ENCODE measurements at regions not wholly inside any gene's neighbourhood (a gene's known extent, or its start where the extent isn't known, plus 50 kb on each side); places are given as distances from the start of the nearest gene placed in this dataset.
"Not testable (repeated sequence)": the region's sequence is repeated elsewhere in the genome, so short reads cannot be mapped to it uniquely, and the experiment has no call there.

DNA sequence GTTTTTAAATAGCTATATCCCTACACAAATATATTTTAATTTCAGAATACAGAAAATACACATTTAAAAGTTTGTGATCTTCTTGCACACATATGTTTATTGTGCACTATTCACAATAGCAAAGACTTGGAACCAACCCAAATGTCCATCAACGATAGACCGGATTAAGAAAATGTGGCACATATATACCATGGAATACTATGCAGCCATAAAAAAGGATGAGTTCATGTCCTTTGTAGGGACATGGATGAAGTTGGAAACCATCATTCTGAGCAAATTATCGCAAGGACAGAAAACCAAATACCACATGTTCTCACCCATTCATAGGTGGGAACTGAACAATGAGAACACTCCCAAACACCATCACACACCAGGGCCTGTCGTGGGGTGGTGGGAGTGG lies 266.9 kb upstream of the GK2 start:
- intact Hi-C loops (cut with DNase I); DNase-seq; ATAC-seq (ENCODE audit: poor library complexity): not testable (repeated sequence)

- intact Hi-C loops (cut with DNase I): no loop called here
- ATAC-seq (ENCODE audit: poor library complexity): no peak
- no peak for DNase-seq
These were observed 265.9 kb upstream of the GK2 start for GRCh38 chr4:79673898-79674297.

DNA sequence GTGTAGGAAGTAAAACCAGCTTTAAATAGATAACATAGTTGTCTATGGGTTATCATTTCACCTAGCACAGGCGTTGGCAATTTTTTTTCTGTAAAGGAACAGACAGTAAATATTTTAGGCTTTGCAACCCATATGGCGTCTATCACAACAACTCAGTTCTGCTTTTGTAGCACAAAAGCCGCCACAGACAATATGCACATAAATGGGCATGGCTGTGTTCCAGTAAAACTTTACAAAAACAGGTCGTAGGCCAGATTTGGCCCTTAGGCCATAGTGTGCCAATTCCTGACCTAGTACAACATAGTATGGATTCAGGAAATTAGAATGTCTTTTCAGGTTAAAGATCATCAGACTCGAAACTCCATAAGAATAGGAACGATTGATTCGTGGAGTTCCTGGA lies 265.3 kb upstream of the GK2 start:
- intact Hi-C loops (cut with DNase I): no loop called here
- DNase-seq (no peak), ATAC-seq (ENCODE audit: poor library complexity) (no peak)

GRCh38 chr4:79666875-79667274 lies 258.8 kb upstream of the GK2 start:
- ATAC-seq (ENCODE audit: poor library complexity): no peak
- intact Hi-C loops (cut with DNase I): no loop called here
- DNase-seq: no peak

DNA sequence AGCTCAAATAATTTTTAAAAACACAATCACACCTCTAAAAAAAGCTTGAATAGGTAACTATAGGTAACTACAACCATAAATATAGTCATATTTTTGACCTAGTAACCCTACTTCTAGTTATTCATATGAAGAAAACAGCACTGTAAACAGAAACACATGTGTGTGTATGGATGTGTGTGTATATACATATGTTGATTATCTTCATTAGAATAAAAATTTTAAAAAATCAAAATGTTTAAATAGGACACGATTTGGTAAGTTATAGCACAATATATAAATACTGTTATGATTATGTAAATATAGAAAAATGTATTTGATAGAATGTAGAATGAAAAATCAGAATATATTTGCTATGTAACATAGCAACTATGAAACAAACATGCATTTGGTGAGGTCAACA lies 258.1 kb upstream of the GK2 start:
- ATAC-seq (ENCODE audit: poor library complexity) (no peak), DNase-seq (no peak)
- intact Hi-C loops (cut with DNase I): no loop called here

DNA sequence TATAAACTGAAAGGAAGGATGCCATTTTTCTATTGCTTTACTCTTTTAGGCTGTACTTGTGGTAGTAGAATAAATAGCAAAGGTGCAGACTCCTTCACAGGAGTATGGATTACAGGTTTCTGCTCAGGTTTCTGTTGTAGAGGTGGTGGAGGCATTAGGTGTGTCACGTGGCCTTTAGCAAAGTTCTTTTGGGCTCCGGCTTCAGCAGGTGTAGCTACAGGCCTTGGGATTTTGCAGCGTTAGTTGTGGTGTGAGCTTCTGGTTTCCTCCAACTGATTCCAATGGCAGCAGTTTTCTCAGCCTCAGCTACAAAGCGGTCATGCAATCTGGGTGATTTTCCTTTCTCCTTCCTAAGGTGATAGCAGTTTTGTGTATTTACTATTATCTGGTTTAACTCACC lies 255.8 kb upstream of the GK2 start:
- DNase-seq (no peak), ATAC-seq (ENCODE audit: poor library complexity) (no peak)
- intact Hi-C loops (cut with DNase I): no loop called here

GRCh38 chr4:79663141-79663540 lies 255.1 kb upstream of the GK2 start:
- DNase-seq (no peak), ATAC-seq (ENCODE audit: poor library complexity) (no peak)
- intact Hi-C loops (cut with DNase I): no loop called here

- DNase-seq (no peak), ATAC-seq (ENCODE audit: poor library complexity) (no peak)
- intact Hi-C loops (cut with DNase I): no loop called here
These were observed 254.6 kb upstream of the GK2 start for GRCh38 chr4:79662651-79663050.

DNA sequence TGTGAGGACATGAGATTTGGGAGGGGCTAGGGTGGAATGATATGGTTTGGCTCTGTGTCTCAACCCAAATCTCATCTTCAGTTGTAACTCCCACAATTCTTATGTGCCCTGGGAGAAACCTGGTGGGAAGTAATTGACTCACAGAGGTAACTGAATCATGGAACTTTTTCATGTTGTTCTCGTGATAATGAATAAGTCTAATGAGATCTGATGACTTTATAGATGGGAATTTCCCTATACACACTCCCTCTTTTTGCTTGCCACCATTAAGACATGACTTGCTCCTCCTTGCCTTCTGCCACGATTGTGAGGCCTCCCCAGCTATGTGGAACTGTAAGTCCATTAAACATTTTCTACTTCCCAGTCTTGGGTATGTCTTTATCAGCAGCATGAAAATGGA lies 253.2 kb upstream of the GK2 start:
- no peak for ATAC-seq (ENCODE audit: poor library complexity)
- intact Hi-C loops (cut with DNase I): no loop called here
- no peak for DNase-seq

DNA sequence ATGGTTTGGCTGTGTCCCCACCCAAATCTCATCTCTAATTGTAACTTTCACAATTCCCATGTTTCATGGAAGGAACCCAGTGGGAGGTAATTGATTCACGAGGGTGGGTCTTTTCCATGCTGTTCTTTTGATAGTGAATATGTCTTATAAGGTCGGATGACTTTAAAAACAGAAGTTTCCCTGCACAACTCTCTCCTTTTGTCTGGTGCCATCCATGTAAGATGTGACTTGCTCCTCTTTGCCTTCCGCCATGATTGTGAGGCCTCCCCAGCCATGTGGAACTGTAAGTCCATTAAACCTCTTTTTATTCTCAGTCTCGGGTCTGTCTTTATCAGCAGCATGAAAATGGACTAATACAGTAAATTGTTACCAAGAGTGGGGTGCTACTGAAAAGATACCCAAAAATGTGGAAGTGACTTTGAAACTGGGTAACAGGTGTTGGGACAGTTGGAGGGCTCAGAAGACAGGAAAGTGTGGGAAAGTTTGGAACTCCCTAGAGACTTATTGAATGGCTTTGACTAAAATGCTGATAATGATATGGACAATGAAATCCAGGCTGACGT lies 251.4 kb upstream of the GK2 start:
- intact Hi-C loops (cut with DNase I); DNase-seq; ATAC-seq (ENCODE audit: poor library complexity): not testable (repeated sequence)

DNA sequence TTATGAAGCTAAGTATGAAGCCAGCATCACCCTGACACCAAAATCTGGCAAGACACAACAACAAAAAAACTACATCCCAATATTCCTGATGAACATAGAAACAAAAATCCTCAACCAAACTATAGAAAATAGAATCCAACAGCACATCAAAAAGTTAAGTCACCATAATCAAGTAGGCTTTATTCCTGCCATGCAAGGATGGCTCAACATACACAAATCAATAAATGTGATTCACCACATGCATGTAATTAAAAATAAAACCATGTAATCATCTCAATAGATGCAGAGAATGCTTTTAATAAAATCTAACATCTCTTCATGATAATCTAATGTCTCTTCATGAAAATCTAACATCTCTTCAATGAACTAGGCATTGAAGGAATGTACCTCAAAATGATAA lies 249.4 kb upstream of the GK2 start:
- intact Hi-C loops (cut with DNase I): no loop called here
- no peak for ATAC-seq (ENCODE audit: poor library complexity)
- no peak for DNase-seq

- intact Hi-C loops (cut with DNase I): no loop called here
- ATAC-seq (ENCODE audit: poor library complexity) (no peak), DNase-seq (no peak)
These were observed 245.8 kb upstream of the GK2 start for GRCh38 chr4:79653871-79654270.

- DNase-seq (no peak), ATAC-seq (ENCODE audit: poor library complexity) (no peak)
- intact Hi-C loops (cut with DNase I): no loop called here
These were observed 244.7 kb upstream of the GK2 start for GRCh38 chr4:79652738-79653137.

DNA sequence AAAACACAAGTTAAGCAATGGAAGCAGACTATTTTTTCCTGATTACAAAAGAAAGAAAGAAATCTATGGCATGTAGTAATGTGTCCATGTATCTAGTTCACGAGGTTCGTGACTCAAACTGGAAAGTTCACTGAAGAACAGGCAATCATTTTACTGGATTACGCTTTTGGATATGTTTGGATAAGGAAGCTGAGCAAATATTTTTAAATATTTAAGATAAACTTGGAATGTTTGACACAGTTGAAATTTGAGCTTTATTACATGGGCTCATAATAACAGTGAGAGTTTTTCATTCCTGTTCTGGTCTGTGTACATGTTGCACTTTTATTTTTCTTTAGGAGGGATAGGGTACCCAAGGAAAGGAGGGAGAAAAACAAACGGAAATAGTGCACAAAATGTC lies 244.2 kb upstream of the GK2 start:
- intact Hi-C loops (cut with DNase I): no loop called here
- no peak for DNase-seq
- ATAC-seq (ENCODE audit: poor library complexity): no peak

DNA sequence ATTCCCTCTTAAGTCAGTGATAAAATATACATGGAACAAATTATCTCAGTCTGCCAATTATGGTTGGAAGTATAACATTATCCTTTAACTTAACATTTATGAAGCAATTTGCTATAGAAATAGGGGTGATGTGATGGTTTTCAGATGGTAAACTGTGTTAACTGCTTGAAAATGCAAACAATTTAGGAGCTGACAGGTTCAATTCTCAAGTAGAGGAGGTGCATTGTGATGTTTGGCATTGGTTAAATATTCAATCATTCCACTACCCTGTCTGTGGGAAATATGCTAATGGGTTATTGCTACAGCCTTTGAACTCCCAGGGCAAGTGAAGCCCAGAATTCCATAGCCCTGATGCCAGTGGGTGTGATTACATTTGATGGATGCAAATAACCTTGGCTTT lies 243.4 kb upstream of the GK2 start:
- ATAC-seq (ENCODE audit: poor library complexity) (no peak), DNase-seq (no peak)
- intact Hi-C loops (cut with DNase I): no loop called here

- intact Hi-C loops (cut with DNase I): no loop called here
- no peak for ATAC-seq (ENCODE audit: poor library complexity)
These were observed 242.9 kb upstream of the GK2 start for GRCh38 chr4:79650794-79651431.

DNA sequence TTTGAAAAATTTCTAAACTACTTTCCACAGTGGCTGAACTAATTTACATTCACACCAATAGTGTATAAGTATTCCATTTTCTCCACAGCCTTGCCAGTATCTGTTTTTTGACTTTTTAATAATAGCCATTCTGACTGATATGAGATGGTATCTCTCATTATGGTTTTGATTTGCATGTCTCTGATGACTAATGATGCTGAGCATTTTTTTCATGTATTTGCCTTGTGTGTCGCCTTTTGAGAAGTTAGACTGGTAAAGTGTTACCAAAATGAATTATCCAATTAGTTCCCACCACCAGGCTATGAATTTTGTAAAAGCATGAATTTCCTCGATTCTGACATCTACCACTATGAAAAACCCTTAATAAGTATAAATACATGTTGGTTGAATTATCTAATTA lies 242.2 kb upstream of the GK2 start:
- no peak for ATAC-seq (ENCODE audit: poor library complexity)
- no peak for DNase-seq
- intact Hi-C loops (cut with DNase I): no loop called here

More at GRCh38 chr4:79650794-79651431, 242.9 kb upstream of the GK2 start:
- DNase-seq: no peak

DNA sequence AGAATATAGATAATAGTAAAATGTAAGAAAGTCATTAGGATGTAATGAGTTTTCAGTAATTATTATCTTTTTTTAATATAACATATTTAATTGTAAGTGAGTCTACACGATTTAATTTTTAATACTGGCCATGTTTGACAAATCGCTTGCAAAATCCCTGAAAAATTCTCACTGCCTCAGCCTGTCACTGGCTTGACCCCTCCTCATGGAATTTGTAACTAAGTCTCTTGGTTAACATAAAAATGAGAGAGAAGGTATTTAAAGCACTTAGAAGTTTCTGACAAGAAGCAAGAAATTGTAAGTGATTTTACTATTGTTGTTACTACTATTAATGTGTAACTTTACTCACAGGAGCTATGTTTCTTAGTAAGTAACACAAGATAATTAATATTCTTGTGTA lies 237.9 kb upstream of the GK2 start:
- intact Hi-C loops (cut with DNase I): no loop called here
- ATAC-seq (ENCODE audit: poor library complexity) (no peak), DNase-seq (no peak)

GRCh38 chr4:79638735-79639134 lies 230.7 kb upstream of the GK2 start:
- DNase-seq (no peak), ATAC-seq (ENCODE audit: poor library complexity) (no peak)
- intact Hi-C loops (cut with DNase I): no loop called here

GRCh38 chr4:79636991-79637390 lies 229.0 kb upstream of the GK2 start:
- intact Hi-C loops (cut with DNase I): no loop called here
- DNase-seq (no peak), ATAC-seq (ENCODE audit: poor library complexity) (no peak)

DNA sequence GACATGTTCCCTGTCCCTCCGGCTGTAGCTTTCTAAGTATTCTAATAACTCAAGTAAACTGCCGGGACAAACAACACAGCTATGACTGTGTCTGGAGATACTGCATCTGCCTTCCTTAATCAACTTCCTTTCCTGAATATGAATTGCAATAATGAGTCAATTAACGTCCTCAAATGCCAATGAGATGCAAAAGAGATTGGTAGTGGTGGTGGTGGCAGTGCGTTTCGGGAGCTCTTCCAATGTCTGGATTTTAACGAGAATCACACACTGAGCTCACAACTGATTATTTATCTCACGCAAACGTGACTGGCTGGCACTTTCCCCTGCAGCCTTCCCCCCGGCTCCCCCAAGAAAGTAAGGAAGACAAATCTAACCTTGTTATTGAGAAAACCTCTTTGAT lies 226.1 kb upstream of the GK2 start:
- intact Hi-C loops (cut with DNase I): no loop called here
- DNase-seq (no peak), ATAC-seq (ENCODE audit: poor library complexity) (no peak)
